ENCODE measurements at regions not wholly inside any gene's neighbourhood (a gene's known extent, or its start where the extent isn't known, plus 50 kb on each side); places are given as distances from the start of the nearest gene placed in this dataset.

DNA sequence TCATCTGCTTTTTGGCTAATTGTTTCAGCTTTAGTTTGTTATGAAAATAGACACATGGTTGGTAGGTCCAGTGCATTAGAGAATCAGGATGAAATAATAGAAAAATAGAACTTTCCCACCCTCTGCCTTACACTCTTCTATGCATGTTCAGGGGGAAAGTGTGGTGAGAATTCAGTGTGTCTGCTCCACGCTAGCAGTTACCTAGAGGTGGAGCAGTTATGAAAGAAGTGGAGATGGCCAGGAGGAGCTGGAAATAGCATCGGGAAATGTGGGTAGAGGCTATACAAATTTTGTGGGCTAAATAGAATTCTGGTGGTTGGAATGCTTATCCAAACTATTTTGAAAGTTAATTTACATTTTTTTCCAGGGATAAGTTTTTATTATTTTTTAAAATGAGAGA is 91.4 kb upstream of the MAD2L1 start:
- WGBS, 2 donors, result 79 to 84% methylated on average over 2 of the region's 2 CpGs
- intact Hi-C loops (cut with DNase I), result loop anchor here (5.0 kb wide), 1 partner anchor 934 kb away; no protein-coding TSS in a partner anchor

DNA sequence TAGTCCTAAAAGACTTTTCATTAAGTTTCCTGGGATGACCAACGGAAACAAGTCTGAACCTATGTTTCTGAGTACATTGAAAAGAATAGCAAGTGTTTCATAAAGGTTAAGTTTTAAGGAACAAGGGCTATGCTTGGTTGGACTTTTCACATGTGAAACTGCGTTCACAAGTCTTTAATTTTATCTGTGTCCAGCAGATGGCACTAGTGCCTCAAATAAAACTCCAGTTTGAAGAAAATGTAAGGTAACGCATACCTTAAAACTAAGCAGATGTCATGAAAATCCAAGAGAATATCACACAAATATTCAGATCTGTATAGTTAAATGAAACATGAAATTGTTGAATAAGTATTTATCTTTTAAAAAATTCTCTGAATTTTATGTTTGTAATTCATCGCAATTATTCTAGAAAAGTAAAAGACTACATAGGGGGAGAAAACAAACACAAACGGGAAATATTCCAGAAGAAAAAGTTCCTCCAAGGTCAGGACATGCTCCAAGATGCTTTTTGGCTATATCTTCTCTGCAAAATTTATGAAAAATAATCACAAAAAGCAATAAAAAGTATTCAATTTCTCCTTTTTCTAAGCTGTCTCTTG is 89.6 kb upstream of the MAD2L1 start:
- 6 to 11% methylated on average over 5 of the region's 5 CpGs for WGBS, 2 donors
- ATAC-seq, result peak; percentile 63
- H3K9me3 ChIP-seq, result no peaks in the 10 kb centered on the region
- no peaks in the 10 kb centered on the region for H3K27me3 ChIP-seq
- no peaks in the 10 kb centered on the region for H3K36me3 ChIP-seq (replicated peaks in 1 of 2; ENCODE audit: insufficient read depth in 1 of 2, low read depth in 2 of 2)
- intact Hi-C loops (cut with DNase I), result loop anchor here (5.0 kb wide), 1 partner anchor 936 kb away; no protein-coding TSS in a partner anchor
- TF ChIP-seq POLR2A (IDR thresholded peaks at IDR 0.05), result no peak
- TF ChIP-seq, protein P1, sequence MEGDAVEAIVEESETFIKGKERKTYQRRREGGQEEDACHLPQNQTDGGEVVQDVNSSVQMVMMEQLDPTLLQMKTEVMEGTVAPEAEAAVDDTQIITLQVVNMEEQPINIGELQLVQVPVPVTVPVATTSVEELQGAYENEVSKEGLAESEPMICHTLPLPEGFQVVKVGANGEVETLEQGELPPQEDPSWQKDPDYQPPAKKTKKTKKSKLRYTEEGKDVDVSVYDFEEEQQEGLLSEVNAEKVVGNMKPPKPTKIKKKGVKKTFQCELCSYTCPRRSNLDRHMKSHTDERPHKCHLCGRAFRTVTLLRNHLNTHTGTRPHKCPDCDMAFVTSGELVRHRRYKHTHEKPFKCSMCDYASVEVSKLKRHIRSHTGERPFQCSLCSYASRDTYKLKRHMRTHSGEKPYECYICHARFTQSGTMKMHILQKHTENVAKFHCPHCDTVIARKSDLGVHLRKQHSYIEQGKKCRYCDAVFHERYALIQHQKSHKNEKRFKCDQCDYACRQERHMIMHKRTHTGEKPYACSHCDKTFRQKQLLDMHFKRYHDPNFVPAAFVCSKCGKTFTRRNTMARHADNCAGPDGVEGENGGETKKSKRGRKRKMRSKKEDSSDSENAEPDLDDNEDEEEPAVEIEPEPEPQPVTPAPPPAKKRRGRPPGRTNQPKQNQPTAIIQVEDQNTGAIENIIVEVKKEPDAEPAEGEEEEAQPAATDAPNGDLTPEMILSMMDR (IDR thresholded peaks at IDR 0.05), result peak; percentile 38 to 80 (median 66)
- no peak overlapping the region for H3K4me3 ChIP-seq
- DNase-seq, result peak in 3 of 4 donors; percentile 23 to 43 (median 24)
- H3K27ac ChIP-seq, result no peak overlapping the region
- no peaks in the 10 kb centered on the region for H3K4me1 ChIP-seq

More for the DNA sequence above, 91.4 kb upstream of the MAD2L1 start:
- H3K27ac ChIP-seq, result no peak overlapping the region
- no peaks in the 10 kb centered on the region for H3K4me1 ChIP-seq
- DNase-seq (no peak), ATAC-seq (no peak)
- H3K4me3 ChIP-seq, result no peak overlapping the region
- no peaks in the 10 kb centered on the region for H3K27me3 ChIP-seq
- H3K36me3 ChIP-seq (replicated peaks in 1 of 2; ENCODE audit: insufficient read depth in 1 of 2, low read depth in 2 of 2), result no peaks in the 10 kb centered on the region
- no peaks in the 10 kb centered on the region for H3K9me3 ChIP-seq
- no peak for TF ChIP-seq POLR2A (IDR thresholded peaks at IDR 0.05)
- TF ChIP-seq, protein P1 (IDR thresholded peaks at IDR 0.05), result no peak

DNA sequence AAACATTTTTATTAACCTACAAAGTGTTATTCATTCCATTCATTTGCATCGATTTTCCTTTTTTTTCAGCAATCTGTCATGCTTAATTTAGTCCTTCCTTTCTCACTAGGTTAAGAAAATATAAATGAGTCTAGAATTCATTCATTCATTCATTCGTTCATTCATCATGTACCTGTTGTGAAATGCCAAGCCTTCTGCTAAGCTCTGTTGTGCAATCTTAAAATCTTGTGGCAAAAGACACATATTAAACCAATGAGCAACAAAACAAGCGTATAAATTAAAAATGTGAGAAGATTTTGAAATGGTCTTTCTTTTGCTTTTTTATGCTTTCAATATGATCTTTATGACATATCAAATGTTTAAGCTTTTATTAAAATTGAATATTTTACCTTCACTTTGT is 88.6 kb upstream of the MAD2L1 start:
- 57 to 59% methylated on average over 3 of the region's 3 CpGs for WGBS, 2 donors
- no peaks in the 10 kb centered on the region for H3K9me3 ChIP-seq
- DNase-seq (no peak), ATAC-seq (no peak)
- no peaks in the 10 kb centered on the region for H3K36me3 ChIP-seq (replicated peaks in 1 of 2; ENCODE audit: insufficient read depth in 1 of 2, low read depth in 2 of 2)
- no peak overlapping the region for H3K27ac ChIP-seq
- no peaks in the 10 kb centered on the region for H3K27me3 ChIP-seq
- intact Hi-C loops (cut with DNase I), result loop anchor here (5.0 kb wide), 1 partner anchor 937 kb away; no protein-coding TSS in a partner anchor
- TF ChIP-seq, protein P1 (IDR thresholded peaks at IDR 0.05), result no peak
- TF ChIP-seq POLR2A (IDR thresholded peaks at IDR 0.05), result no peak
- H3K4me1 ChIP-seq, result no peaks in the 10 kb centered on the region
- H3K4me3 ChIP-seq, result no peak overlapping the region

DNA sequence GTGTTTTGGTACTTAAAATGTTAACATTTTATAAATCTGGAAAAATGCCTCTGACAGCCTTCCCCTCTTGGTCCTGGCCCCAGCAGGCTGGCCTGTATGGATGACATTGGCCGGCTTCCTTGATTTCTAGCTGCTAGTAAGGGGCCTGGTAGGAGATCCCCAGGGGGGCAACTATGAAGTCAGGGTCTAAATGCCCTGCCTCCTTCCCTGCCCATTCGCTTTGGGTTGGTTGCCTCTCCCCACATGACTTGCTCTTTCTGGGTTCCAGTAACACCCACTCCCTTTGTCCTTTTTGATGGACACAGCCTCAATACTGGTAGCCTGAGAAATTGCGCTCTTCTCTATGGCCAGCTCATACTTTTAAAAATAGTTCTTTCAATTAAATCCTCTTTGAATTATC is 78.0 kb upstream of the MAD2L1 start:
- H3K27me3 ChIP-seq, result no peaks in the 10 kb centered on the region

More for the DNA sequence above, 78.0 kb upstream of the MAD2L1 start:
- no peaks in the 10 kb centered on the region for H3K9me3 ChIP-seq
- H3K4me1 ChIP-seq, result no peaks in the 10 kb centered on the region
- 93 to 94% methylated on average over 3 of the region's 3 CpGs for WGBS, 2 donors
- no peak for ATAC-seq
- H3K27ac ChIP-seq, result no peak overlapping the region
- DNase-seq, result no peak
- no peak overlapping the region for H3K4me3 ChIP-seq
- no peak for TF ChIP-seq POLR2A (IDR thresholded peaks at IDR 0.05)
- TF ChIP-seq, protein P1 (IDR thresholded peaks at IDR 0.05), result no peak
- H3K36me3 ChIP-seq (replicated peaks in 1 of 2; ENCODE audit: insufficient read depth in 1 of 2, low read depth in 2 of 2), result no peaks in the 10 kb centered on the region
- intact Hi-C loops (cut with DNase I), result no loop called here
